Ovary (tissue), 3 donors: ENCODE measurements at regions not wholly inside any gene's neighbourhood (a gene's known extent, or its start where the extent isn't known, plus 50 kb on each side); places are given as distances from the start of the nearest gene placed in this dataset.

Experiments used
- EP300 ChIP-seq: sonication (generic); formaldehyde crosslinking; IDR thresholded peaks from one replicate; pipeline ENCODE4 v1.6.1; 2017; ENCODE audit warnings: antibody characterized with exemption
- POLR2A ChIP-seq: fragments of 450-650 bp; IDR thresholded peaks from one replicate; pipeline ENCODE4 v1.6.1; 2017; ENCODE audit warnings: antibody characterized with exemption, mild to moderate bottlenecking, moderate library complexity
- TF ChIP-seq, protein P1 (sequence below), 3 donors: fragments of 450-650 bp in 2 of 3; fragments of 200-600 bp in 1 of 3; IDR thresholded peaks; one replicate each; pipeline versions ENCODE4 v1.5.1 to v1.8.0; 2016 to 2022; ENCODE audit warnings: antibody characterized with exemption in 3 of 3, mild to moderate bottlenecking in 1 of 3
- donor health status: DM: no; HTN: no; CAD: no.

GRCh38 chrX:115486510-115486909, 74.5 kb upstream of the PLS3 start:
- TF ChIP-seq, protein P1, sequence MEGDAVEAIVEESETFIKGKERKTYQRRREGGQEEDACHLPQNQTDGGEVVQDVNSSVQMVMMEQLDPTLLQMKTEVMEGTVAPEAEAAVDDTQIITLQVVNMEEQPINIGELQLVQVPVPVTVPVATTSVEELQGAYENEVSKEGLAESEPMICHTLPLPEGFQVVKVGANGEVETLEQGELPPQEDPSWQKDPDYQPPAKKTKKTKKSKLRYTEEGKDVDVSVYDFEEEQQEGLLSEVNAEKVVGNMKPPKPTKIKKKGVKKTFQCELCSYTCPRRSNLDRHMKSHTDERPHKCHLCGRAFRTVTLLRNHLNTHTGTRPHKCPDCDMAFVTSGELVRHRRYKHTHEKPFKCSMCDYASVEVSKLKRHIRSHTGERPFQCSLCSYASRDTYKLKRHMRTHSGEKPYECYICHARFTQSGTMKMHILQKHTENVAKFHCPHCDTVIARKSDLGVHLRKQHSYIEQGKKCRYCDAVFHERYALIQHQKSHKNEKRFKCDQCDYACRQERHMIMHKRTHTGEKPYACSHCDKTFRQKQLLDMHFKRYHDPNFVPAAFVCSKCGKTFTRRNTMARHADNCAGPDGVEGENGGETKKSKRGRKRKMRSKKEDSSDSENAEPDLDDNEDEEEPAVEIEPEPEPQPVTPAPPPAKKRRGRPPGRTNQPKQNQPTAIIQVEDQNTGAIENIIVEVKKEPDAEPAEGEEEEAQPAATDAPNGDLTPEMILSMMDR (IDR thresholded peaks at IDR 0.05), result no peak
- no peak for TF ChIP-seq POLR2A
- no peak for TF ChIP-seq EP300
